ENCODE measurements at regions not wholly inside any gene's neighbourhood (a gene's known extent, or its start where the extent isn't known, plus 50 kb on each side); places are given as distances from the start of the nearest gene placed in this dataset.

DNA sequence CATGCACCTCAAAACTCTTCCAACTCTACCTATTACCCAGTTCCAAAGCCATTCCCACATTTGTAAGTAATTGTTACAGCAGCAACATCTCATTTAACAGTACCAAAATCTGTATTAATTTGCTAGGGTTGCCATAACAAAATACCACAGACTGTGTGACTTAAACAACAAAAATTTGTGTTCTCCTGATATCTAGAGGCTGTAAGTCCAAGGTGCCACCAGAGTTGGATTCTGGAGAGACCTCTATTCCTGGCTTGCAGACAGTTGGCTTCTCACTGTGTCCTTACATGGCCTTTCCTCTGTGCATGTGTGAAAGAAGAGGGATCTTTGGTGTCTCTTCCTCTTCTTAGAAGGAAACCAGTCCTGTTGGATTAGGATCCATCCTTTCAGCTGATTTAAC lies 203.8 kb upstream of the PIK3R1 start:
- Mint-ChIP-seq H3K27ac (peak overlapping the region; percentile 42), H3K4me1 (ENCODE audit: low read depth) (peaks cover 21% of the 10 kb centered on the region), H3K4me3 (no peak overlapping the region), H3K27me3 (ENCODE audit: insufficient read depth) (no peaks in the 10 kb centered on the region), H3K36me3 (ENCODE audit: low read depth) (peaks cover 10% of the 10 kb centered on the region; the same call in 1 of the 2 replicates), H3K9me3 (peaks cover 8% of the 10 kb centered on the region; the same call in 1 of the 2 replicates)
- DNase-seq: peak; percentile 59
- TF ChIP-seq, protein P1, sequence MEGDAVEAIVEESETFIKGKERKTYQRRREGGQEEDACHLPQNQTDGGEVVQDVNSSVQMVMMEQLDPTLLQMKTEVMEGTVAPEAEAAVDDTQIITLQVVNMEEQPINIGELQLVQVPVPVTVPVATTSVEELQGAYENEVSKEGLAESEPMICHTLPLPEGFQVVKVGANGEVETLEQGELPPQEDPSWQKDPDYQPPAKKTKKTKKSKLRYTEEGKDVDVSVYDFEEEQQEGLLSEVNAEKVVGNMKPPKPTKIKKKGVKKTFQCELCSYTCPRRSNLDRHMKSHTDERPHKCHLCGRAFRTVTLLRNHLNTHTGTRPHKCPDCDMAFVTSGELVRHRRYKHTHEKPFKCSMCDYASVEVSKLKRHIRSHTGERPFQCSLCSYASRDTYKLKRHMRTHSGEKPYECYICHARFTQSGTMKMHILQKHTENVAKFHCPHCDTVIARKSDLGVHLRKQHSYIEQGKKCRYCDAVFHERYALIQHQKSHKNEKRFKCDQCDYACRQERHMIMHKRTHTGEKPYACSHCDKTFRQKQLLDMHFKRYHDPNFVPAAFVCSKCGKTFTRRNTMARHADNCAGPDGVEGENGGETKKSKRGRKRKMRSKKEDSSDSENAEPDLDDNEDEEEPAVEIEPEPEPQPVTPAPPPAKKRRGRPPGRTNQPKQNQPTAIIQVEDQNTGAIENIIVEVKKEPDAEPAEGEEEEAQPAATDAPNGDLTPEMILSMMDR (IDR thresholded peaks at IDR 0.05): no peak

DNA sequence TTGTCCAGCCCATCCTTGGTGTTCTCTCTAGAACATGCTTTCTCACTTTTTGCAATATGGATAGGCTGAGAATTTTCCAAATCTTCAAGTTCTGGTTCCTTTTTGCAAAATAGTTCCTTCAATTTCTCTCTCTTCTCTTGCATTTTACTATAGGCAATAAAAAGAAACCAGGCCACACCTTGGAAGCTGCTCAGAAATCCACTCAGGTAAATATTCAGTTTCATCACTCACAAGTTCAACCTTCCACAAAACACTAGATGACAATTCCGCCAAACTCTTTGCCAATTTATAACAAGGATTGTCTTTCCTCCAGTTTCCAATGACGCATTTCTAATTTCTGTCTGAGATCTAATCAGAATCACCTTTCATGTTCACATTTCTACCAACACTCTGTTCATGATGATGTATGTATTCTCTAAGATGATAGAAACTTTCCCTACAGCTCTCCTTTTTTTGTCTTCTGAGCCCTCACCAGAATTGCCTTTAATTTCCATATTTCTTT lies 204.2 kb upstream of the PIK3R1 start:
- no peak for DNase-seq
- H3K9me3 Mint-ChIP-seq: peaks cover 8% of the 10 kb centered on the region; the same call in 1 of the 2 replicates
- TF ChIP-seq, protein P1 (IDR thresholded peaks at IDR 0.05): no peak
- H3K4me1 Mint-ChIP-seq (ENCODE audit: low read depth): peaks cover 21% of the 10 kb centered on the region
- peaks cover 10% of the 10 kb centered on the region; the same call in 1 of the 2 replicates for H3K36me3 Mint-ChIP-seq (ENCODE audit: low read depth)
- no peaks in the 10 kb centered on the region for H3K27me3 Mint-ChIP-seq (ENCODE audit: insufficient read depth)
- peak overlapping the region; percentile 42 for H3K27ac Mint-ChIP-seq
- no peak overlapping the region for H3K4me3 Mint-ChIP-seq

DNA sequence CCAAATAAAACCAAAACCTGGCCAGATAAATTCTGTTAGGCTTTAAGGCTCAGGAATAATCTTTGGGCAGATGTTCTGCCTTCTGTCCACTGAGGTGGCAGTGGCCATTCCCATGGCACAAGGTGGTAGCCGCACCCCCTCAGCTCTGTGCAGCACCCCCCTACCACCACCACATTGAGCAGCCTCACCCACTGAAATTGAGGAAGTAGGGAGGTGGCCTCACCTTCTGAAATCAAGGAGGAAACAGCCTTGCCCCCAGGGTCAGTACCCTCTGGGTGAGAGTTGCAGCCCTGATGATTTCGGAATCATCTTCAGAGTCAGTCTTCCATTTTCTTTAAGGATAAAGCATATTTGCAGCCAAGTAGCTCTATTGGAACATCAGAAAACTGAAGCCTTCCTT lies 204.8 kb upstream of the PIK3R1 start:
- Mint-ChIP-seq H3K27ac (no peak overlapping the region), H3K4me3 (no peak overlapping the region), H3K36me3 (ENCODE audit: low read depth) (peaks cover 10% of the 10 kb centered on the region; the same call in 1 of the 2 replicates), H3K9me3 (peaks cover 8% of the 10 kb centered on the region; the same call in 1 of the 2 replicates), H3K27me3 (ENCODE audit: insufficient read depth) (no peaks in the 10 kb centered on the region), H3K4me1 (ENCODE audit: low read depth) (peaks cover 21% of the 10 kb centered on the region)
- TF ChIP-seq, protein P1 (IDR thresholded peaks at IDR 0.05): no peak
- DNase-seq: no peak

DNA sequence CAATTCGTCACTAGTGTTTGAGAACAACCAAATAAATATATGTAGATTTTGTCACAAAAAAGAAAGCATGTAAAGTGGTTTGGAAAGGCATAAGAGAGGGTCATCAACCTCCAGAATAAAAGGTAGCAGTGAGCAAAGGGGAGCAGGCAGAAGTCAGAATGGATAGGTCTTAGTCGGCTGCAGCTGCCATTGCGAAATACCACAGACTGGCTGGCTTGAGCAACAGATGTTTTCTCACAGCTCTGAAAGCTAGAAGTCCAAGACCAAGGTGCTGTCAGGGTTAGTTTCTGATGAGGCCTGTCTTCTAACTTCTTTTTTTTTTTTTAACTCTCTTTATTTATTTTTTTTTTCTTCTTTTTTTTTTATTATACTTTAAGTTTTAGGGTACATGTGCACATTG lies 208.1 kb upstream of the PIK3R1 start:
- DNase-seq: peak; percentile 51
- no peaks in the 10 kb centered on the region for H3K27me3 Mint-ChIP-seq (ENCODE audit: insufficient read depth)
- TF ChIP-seq, protein P1 (IDR thresholded peaks at IDR 0.05): no peak
- H3K36me3 Mint-ChIP-seq (ENCODE audit: low read depth): peaks cover 12% of the 10 kb centered on the region
- H3K27ac Mint-ChIP-seq: no peak overlapping the region
- H3K9me3 Mint-ChIP-seq: peaks cover 14% of the 10 kb centered on the region
- no peak overlapping the region for H3K4me3 Mint-ChIP-seq
- peaks cover 20% of the 10 kb centered on the region for H3K4me1 Mint-ChIP-seq (ENCODE audit: low read depth)

DNA sequence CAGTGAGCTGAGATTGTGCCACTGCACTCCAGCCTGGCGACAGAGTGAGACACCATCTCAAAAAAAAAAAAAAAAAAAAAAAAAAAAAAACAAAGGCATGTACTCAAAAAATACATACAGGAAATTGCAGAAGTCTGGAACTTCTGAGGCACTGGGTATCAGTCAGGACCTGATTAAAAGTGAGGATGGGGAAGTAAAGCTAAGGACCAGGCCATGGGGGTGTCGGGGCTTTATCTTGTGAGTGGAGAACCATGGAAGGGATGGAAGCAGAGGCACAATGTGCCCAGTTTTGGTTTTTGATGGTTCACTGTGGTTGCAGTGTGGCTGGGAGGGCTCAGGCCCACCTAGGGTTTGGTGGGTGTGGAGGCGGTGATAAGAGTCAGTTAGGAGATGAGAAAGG lies 212.7 kb upstream of the PIK3R1 start:
- H3K36me3 Mint-ChIP-seq (ENCODE audit: low read depth): peaks cover 5% of the 10 kb centered on the region
- peaks cover 10% of the 10 kb centered on the region for H3K9me3 Mint-ChIP-seq
- peaks cover 3% of the 10 kb centered on the region; the same call in 1 of the 2 replicates for H3K27me3 Mint-ChIP-seq (ENCODE audit: insufficient read depth)
- no peak for DNase-seq
- H3K27ac Mint-ChIP-seq: no peak overlapping the region
- no peak overlapping the region for H3K4me3 Mint-ChIP-seq
- TF ChIP-seq, protein P1 (IDR thresholded peaks at IDR 0.05): no peak
- H3K4me1 Mint-ChIP-seq (ENCODE audit: low read depth): peaks cover 41% of the 10 kb centered on the region

Measured in HFFc6 (cell line).